ENCODE measurements at regions not wholly inside any gene's neighbourhood (a gene's known extent, or its start where the extent isn't known, plus 50 kb on each side); places are given as distances from the start of the nearest gene placed in this dataset.

- ChIA-PET POLR2A (no interaction called here), CTCF (no interaction called here)
- no peak overlapping the region for H3K4me3 Mint-ChIP-seq
- no peak for DNase-seq
- peaks cover 17% of the 10 kb centered on the region for H3K9me3 Mint-ChIP-seq
- H3K4me1 Mint-ChIP-seq = no peaks in the 10 kb centered on the region
- H3K27me3 Mint-ChIP-seq = no peaks in the 10 kb centered on the region
- no peaks in the 10 kb centered on the region for H3K36me3 Mint-ChIP-seq (ENCODE audit: low read depth)
- H3K27ac Mint-ChIP-seq = no peak overlapping the region
Observed at GRCh38 chr2:239590995-239591915, 190.4 kb upstream of the HDAC4 start.

DNA sequence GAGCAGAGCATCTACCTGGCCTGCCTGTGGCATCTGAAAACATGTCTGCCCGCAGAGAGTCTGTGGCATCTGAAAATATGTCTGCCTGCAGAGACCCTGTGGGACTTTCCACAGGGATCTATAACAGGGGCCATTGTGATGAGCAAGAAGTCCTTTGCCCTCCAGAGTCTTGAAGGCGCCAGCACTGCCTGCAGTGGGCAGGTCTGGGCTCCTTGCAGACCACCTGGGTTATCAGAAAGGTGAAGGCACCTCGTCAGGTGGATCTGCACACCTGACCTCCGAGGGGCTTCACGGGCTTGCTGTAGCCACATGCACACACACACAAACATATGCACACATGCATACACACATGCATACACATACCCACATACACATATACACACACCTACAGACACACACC, 189.5 kb upstream of the HDAC4 start:
- H3K27ac Mint-ChIP-seq = no peak overlapping the region
- H3K36me3 Mint-ChIP-seq (ENCODE audit: low read depth) = no peaks in the 10 kb centered on the region
- H3K9me3 Mint-ChIP-seq = peaks cover 17% of the 10 kb centered on the region
- no peak for DNase-seq
- ChIA-PET POLR2A (no interaction called here), CTCF (no interaction called here)
- H3K27me3 Mint-ChIP-seq = no peaks in the 10 kb centered on the region
- no peak overlapping the region for H3K4me3 Mint-ChIP-seq
- H3K4me1 Mint-ChIP-seq = no peaks in the 10 kb centered on the region

- Mint-ChIP-seq H3K36me3 (ENCODE audit: low read depth) (no peaks in the 10 kb centered on the region), H3K9me3 (peaks cover 17% of the 10 kb centered on the region), H3K4me3 (no peak overlapping the region), H3K4me1 (no peaks in the 10 kb centered on the region), H3K27me3 (no peaks in the 10 kb centered on the region), H3K27ac (no peak overlapping the region)
- POLR2A ChIA-PET = no interaction called here
- CTCF ChIA-PET = no interaction called here
- DNase-seq = no peak
Observed at GRCh38 chr2:239589833-239590232, 189.0 kb upstream of the HDAC4 start.

GRCh38 chr2:239589270-239589825, 188.5 kb upstream of the HDAC4 start:
- Mint-ChIP-seq H3K4me1 (no peaks in the 10 kb centered on the region), H3K27ac (no peak overlapping the region), H3K4me3 (no peak overlapping the region), H3K36me3 (ENCODE audit: low read depth) (no peaks in the 10 kb centered on the region), H3K27me3 (no peaks in the 10 kb centered on the region), H3K9me3 (peaks cover 17% of the 10 kb centered on the region)
- CTCF ChIA-PET = no interaction called here
- no peak for DNase-seq
- POLR2A ChIA-PET = no interaction called here

DNA sequence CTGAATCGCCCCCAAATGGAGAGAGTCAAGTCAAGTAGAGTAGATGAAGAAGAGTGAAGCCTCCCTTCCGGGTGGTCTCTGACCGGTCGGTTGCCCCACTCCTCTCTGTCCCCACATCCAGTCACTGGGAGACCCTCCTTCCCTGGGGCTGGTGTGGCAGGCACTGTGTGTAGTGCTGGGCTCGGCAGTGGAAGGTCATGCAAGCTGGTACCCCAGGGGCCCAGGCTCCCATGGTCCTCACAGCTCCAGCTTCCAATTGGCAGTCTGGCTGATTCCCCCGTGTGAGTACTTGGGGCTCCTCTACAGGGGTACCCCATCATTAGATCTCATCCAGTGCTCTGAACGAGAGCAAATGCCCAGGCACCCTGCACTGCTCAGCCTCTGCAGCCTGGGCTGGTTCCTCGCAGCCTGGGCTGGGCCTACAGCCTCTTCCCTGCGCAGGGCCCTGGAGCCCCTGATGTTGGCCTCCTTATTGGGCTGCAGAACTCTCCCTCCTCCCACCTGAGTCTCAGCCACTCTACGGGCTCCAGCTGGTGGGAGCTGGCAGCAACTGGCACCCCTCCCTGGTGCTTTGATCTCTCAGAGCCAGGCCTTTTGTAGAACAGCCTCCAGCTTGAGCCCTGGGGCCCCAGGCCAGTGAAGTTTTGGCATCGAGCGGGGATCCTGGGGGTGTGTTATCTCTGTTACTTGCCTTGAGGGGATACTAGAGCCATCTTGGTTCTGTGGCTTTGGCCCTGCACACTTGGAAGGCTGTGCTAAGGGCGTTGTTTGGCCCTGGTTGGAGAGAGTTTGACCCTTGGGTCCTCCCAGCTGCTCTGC, 187.8 kb upstream of the HDAC4 start:
- Mint-ChIP-seq H3K36me3 (ENCODE audit: low read depth) (no peaks in the 10 kb centered on the region), H3K9me3 (peaks cover 17% of the 10 kb centered on the region), H3K27me3 (no peaks in the 10 kb centered on the region), H3K4me3 (no peak overlapping the region), H3K27ac (no peak overlapping the region), H3K4me1 (no peaks in the 10 kb centered on the region)
- POLR2A ChIA-PET = no interaction called here
- CTCF ChIA-PET = no interaction called here
- no peak for DNase-seq

DNA sequence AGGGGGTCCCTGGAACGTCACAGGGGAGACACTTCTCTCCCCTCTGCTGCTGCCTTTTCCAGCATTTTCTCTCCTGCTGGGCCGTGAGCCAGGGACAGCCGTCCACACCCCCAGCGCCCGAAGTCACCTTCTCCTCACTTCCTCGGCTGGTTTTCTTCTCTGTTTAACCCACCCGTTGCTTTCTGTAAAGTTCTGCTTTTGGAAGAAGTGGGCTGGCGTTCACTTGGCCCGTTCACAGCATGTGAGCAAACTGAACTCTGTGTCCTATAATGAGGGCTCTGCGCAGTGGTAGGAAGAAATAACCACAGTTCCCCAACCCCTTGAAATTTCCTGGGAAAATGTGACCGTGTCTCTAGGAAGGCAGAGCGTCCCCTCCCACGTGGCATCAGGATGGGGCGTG, 187.0 kb upstream of the HDAC4 start:
- H3K27ac Mint-ChIP-seq = no peak overlapping the region
- H3K9me3 Mint-ChIP-seq = peaks cover 17% of the 10 kb centered on the region
- no peak overlapping the region for H3K4me3 Mint-ChIP-seq
- H3K27me3 Mint-ChIP-seq = no peaks in the 10 kb centered on the region
- no peaks in the 10 kb centered on the region for H3K4me1 Mint-ChIP-seq
- DNase-seq = no peak
- POLR2A ChIA-PET = no interaction called here
- no peaks in the 10 kb centered on the region for H3K36me3 Mint-ChIP-seq (ENCODE audit: low read depth)
- CTCF ChIA-PET = no interaction called here

DNA sequence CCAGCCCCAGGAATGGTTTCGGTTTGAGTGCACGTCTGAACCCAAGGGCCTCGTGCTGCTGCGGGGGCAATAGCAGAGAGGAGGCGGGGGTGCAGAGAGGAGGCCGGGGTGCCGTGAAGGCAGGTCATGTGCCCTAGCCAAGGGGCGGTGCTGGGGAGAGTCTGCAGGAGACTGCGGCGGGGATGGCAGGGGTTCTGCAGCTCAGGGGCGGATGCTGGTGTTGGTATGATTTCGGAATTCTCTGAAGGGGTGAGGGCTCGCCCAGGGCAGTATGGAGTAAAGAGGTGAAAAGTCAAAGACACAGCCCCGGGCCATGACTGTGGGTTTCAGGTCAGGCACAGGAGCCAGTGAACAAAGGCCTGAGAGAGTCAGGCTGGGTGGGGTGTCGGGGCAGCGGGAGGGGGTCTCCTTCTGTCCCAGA, 186.5 kb upstream of the HDAC4 start:
- Mint-ChIP-seq H3K27ac (no peak overlapping the region), H3K36me3 (ENCODE audit: low read depth) (no peaks in the 10 kb centered on the region), H3K9me3 (peaks cover 13% of the 10 kb centered on the region), H3K4me3 (no peak overlapping the region), H3K4me1 (no peaks in the 10 kb centered on the region), H3K27me3 (no peaks in the 10 kb centered on the region)
- no peak for DNase-seq
- CTCF ChIA-PET = no interaction called here
- POLR2A ChIA-PET = no interaction called here

DNA sequence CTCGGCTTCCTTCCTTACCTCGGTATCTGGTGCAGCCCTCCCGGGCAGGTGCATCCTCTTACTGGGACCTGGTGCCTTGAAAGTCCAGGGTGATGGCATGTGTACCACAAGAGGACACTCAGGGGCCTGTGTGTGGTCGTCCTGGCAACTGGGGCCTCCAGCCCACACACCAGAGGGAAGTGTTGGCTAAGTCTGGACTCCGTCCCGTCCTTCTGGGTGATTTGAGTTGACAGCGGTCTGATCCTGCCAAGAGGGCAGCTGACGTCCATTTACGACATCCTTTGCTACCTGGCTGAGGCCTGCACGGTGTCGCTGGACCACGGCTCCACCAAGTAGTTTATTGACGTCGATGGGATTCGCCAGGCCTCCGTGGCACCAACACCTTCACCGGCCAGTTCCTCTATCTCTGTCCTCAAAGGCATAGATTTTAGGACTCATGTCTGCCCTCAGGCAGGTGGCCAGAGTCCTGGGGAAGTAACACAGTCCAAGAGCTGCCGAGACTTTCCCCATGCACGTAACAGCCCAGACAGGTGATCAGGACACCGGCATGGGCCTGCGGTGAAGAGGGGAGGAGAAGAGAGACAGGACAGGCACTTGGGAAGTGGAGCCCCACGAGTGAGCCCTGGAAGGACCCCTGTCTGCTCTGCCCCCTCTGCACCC, 186.0 kb upstream of the HDAC4 start:
- ChIA-PET CTCF (no interaction called here), POLR2A (no interaction called here)
- Mint-ChIP-seq H3K9me3 (peaks cover 8% of the 10 kb centered on the region), H3K27ac (no peak overlapping the region), H3K4me3 (no peak overlapping the region), H3K27me3 (no peaks in the 10 kb centered on the region), H3K36me3 (ENCODE audit: low read depth) (no peaks in the 10 kb centered on the region), H3K4me1 (no peaks in the 10 kb centered on the region)
- no peak for DNase-seq

DNA sequence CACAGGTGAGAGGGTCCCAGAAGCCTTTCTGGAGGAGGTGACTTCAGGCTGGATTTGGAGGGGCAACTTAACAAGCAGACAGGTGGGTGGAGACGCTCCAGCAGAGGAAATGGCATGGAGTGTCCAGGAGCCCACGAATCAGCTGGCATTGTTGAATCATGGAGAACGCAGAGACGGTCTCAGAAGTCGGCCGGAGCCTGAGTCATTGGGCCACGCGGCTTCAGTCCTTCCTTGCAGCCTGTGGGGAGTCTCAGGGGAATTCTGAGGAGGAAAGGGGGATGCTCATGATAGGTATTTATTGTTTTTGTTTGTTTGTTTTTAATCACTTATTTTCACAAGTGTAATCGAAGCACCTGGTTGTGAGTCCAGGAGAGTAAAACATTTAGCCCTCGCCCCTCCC, 184.6 kb upstream of the HDAC4 start:
- Mint-ChIP-seq H3K9me3 (no peaks in the 10 kb centered on the region), H3K4me3 (no peak overlapping the region), H3K36me3 (ENCODE audit: low read depth) (no peaks in the 10 kb centered on the region), H3K4me1 (no peaks in the 10 kb centered on the region), H3K27ac (no peak overlapping the region), H3K27me3 (no peaks in the 10 kb centered on the region)
- DNase-seq = no peak
- ChIA-PET POLR2A (no interaction called here), CTCF (no interaction called here)

DNA sequence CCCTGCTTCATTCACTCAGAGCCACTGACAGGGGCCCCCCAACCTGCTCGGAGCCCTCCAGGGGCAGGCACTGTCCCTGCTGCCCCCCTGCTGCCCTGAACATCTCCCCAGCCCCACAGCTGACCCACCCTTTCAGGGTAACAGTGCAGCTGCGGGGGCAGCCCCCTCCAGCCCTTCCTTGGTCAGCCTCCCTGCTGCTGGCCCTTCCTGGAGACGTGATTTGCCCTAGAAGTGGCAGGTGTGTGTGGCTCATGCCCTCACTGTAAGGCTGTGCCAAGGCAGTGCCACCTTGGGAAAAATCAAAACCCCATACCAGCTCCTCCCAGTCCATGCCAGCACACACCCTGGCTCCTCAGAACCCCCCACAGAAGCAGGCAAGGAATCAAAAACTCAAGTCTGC, 184.2 kb upstream of the HDAC4 start:
- H3K27ac Mint-ChIP-seq = no peak overlapping the region
- no peak overlapping the region for H3K4me3 Mint-ChIP-seq
- H3K36me3 Mint-ChIP-seq (ENCODE audit: low read depth) = no peaks in the 10 kb centered on the region
- no peaks in the 10 kb centered on the region for H3K4me1 Mint-ChIP-seq
- ChIA-PET POLR2A (no interaction called here), CTCF (no interaction called here)
- DNase-seq = no peak
- no peaks in the 10 kb centered on the region for H3K9me3 Mint-ChIP-seq
- H3K27me3 Mint-ChIP-seq = no peaks in the 10 kb centered on the region

DNA sequence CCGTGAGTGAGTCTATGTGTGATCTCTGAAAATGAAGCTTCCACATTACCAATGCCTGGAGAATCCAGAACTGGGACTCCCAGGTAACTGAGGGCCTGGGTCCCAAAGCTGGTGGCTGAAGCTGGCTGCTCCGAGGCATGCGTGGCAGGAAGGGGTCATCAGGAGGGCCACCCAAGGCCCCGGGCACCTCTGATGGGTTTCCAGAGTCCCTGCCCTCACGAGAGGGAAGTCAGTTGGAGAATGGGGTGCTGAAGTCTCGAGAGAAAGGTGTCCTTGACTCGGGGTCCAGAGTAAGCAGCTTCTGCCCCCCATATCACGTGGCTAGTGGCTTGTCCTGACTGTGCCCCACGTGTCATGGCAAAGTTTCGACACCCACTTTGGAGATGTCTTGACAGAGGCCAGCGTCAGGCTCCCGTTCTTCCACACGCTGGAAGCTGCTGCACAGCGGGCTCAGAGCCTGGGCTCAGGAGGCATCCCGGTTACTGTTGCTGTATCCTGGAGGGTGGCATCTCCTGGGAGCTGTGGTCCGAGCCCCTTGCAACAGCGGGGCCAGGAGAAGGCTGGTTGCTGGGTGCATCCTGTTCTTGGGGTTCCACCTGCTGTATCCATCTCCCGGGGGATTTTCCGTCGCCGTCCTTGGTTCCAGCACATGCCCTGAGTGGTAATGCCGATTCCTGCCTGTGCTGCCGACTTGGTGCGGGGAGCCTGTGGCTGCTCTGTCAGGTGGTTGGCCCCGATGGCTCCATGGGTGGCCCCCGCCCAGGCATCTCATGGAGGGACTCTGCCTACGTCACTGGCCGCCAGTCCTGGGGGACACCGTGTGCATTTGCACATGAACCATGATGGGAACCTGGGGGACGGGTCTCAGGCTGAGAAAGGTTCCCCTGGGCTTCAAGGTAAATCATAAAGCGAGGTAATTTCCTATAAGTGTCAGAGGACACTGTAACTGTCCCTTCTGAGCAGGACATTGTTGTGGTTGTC, 183.3 kb upstream of the HDAC4 start:
- Mint-ChIP-seq H3K4me1 (no peaks in the 10 kb centered on the region), H3K27ac (no peak overlapping the region), H3K27me3 (no peaks in the 10 kb centered on the region), H3K4me3 (no peak overlapping the region), H3K36me3 (ENCODE audit: low read depth) (no peaks in the 10 kb centered on the region), H3K9me3 (no peaks in the 10 kb centered on the region)
- ChIA-PET POLR2A (no interaction called here), CTCF (no interaction called here)
- no peak for DNase-seq

GRCh38 chr2:239583171-239583878, 182.5 kb upstream of the HDAC4 start:
- Mint-ChIP-seq H3K4me1 (no peaks in the 10 kb centered on the region), H3K4me3 (no peak overlapping the region), H3K27ac (no peak overlapping the region), H3K36me3 (ENCODE audit: low read depth) (no peaks in the 10 kb centered on the region), H3K27me3 (no peaks in the 10 kb centered on the region), H3K9me3 (no peaks in the 10 kb centered on the region)
- DNase-seq = no peak
- POLR2A ChIA-PET = no interaction called here
- CTCF ChIA-PET = no interaction called here
